ENCODE measurements at regions not wholly inside any gene's neighbourhood (a gene's known extent, or its start where the extent isn't known, plus 50 kb on each side); places are given as distances from the start of the nearest gene placed in this dataset.

DNA sequence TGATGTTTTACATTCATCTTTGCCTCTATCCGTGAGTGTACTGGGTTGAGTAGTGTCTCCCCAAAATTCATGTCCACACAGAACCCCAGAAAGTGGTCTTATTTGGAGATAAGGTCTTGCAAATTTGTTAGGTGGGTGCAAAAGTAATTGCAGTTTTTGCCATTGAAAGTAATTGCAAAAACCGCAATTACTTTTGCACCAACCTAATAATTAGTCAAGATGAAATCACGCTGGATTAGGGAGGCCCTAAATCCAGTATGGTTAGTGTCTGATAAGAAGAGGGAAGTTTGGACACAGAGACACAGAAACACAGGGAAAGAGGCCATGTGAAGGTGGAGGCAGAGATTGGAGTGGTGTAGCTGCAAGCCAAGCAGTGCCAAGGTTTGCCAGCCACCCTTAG, 57.8 kb upstream of the SPRED2 start:
- H3K79me2 ChIP-seq (ENCODE audit: insufficient read depth, low read length), result no peaks in the 10 kb centered on the region
- no peak overlapping the region for H3K4me2 ChIP-seq (ENCODE audit: low read depth, low read length, poor library complexity, severe bottlenecking)
- H3K9me3 ChIP-seq (ENCODE audit: insufficient read depth, low read depth, low read length), result no peaks in the 10 kb centered on the region
- 0 out of 2 replicates have a peak, but pooled peaks cover 3% of the 10 kb centered on the region for H3K9me2 ChIP-seq (replicated peaks; ENCODE audit: low read depth, low read length)
- no peak overlapping the region for H2AFZ ChIP-seq (ENCODE audit: low read length)
- no peak for TF ChIP-seq EZH2phosphoT487 (IDR thresholded peaks at IDR 0.05; ENCODE audit: borderline replicate concordance)
- TF ChIP-seq, protein P1, sequence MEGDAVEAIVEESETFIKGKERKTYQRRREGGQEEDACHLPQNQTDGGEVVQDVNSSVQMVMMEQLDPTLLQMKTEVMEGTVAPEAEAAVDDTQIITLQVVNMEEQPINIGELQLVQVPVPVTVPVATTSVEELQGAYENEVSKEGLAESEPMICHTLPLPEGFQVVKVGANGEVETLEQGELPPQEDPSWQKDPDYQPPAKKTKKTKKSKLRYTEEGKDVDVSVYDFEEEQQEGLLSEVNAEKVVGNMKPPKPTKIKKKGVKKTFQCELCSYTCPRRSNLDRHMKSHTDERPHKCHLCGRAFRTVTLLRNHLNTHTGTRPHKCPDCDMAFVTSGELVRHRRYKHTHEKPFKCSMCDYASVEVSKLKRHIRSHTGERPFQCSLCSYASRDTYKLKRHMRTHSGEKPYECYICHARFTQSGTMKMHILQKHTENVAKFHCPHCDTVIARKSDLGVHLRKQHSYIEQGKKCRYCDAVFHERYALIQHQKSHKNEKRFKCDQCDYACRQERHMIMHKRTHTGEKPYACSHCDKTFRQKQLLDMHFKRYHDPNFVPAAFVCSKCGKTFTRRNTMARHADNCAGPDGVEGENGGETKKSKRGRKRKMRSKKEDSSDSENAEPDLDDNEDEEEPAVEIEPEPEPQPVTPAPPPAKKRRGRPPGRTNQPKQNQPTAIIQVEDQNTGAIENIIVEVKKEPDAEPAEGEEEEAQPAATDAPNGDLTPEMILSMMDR (conservative IDR thresholded peaks at IDR 0.05; ENCODE audit: low read length), result no peak
- H3K27me3 ChIP-seq (ENCODE audit: insufficient read depth, low read length, poor library complexity, severe bottlenecking), result no peaks in the 10 kb centered on the region
- no peak overlapping the region for H3K9ac ChIP-seq (ENCODE audit: low read depth, low read length, poor library complexity, severe bottlenecking)
- no peaks in the 10 kb centered on the region for H3K36me3 ChIP-seq (ENCODE audit: insufficient read depth, low read length)
- H3F3A ChIP-seq (ENCODE audit: low read depth), result no peaks in the 10 kb centered on the region
- H4K20me1 ChIP-seq (ENCODE audit: insufficient read depth, low read length, poor library complexity, severe bottlenecking), result no peaks in the 10 kb centered on the region
- no peak overlapping the region for H3K4me3 ChIP-seq (ENCODE audit: low read length, poor library complexity, severe bottlenecking)
- H3K4me1 ChIP-seq (ENCODE audit: insufficient read depth, low read length, poor library complexity, severe bottlenecking), result no peaks in the 10 kb centered on the region

DNA sequence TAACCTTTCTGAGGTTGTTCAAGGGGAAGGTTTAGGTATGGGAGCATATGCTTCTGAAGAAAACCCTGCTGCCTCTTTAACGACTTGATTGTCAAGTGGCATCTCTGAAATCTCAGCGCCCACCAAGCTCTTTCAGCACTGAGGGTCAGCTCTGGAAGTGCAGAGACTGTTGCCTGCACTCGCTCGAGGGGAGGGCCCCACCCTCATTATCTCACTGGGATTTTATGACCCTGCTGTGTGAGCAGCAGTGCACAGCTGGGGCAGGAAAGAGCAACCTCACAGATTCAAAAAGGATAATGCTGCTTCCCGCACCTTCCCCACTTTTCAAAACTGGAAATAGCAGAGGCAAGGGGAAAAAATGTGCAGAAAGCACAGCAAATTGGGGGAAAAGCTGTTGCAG, 56.9 kb upstream of the SPRED2 start:
- no peaks in the 10 kb centered on the region for H3K27me3 ChIP-seq (ENCODE audit: insufficient read depth, low read length, poor library complexity, severe bottlenecking)
- no peaks in the 10 kb centered on the region for H3K4me1 ChIP-seq (ENCODE audit: insufficient read depth, low read length, poor library complexity, severe bottlenecking)
- no peak overlapping the region for H2AFZ ChIP-seq (ENCODE audit: low read length)
- no peak overlapping the region for H3K4me3 ChIP-seq (ENCODE audit: low read length, poor library complexity, severe bottlenecking)
- H3K9ac ChIP-seq (ENCODE audit: low read depth, low read length, poor library complexity, severe bottlenecking), result no peak overlapping the region
- TF ChIP-seq EZH2phosphoT487 (IDR thresholded peaks at IDR 0.05; ENCODE audit: borderline replicate concordance), result no peak
- TF ChIP-seq, protein P1 (conservative IDR thresholded peaks at IDR 0.05; ENCODE audit: low read length), result no peak
- H3F3A ChIP-seq (ENCODE audit: low read depth), result no peaks in the 10 kb centered on the region
- H3K79me2 ChIP-seq (ENCODE audit: insufficient read depth, low read length), result no peaks in the 10 kb centered on the region
- H3K4me2 ChIP-seq (ENCODE audit: low read depth, low read length, poor library complexity, severe bottlenecking), result no peak overlapping the region
- H4K20me1 ChIP-seq (ENCODE audit: insufficient read depth, low read length, poor library complexity, severe bottlenecking), result no peaks in the 10 kb centered on the region
- H3K36me3 ChIP-seq (ENCODE audit: insufficient read depth, low read length), result no peaks in the 10 kb centered on the region
- H3K9me3 ChIP-seq (ENCODE audit: insufficient read depth, low read depth, low read length), result no peaks in the 10 kb centered on the region
- no peaks in the 10 kb centered on the region for H3K9me2 ChIP-seq (replicated peaks; ENCODE audit: low read depth, low read length)

DNA sequence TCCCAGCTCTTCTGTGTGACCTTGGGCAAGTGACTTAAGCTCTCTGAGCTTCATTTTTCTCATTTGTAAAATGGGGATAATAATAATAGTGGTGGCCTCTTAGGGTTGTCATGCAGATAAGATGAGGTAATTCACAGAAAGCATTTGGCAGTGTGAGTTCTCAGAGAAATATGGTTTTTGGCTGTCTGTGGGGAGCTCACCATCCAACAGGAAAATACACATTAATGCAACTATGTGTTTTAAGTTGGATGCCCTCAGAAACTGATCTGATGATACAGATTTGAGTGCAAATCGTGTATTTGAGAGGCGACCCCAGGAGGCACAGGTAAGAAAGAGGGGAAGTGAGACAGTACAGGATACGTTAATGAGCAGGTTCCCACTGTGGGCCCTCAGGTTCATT, 56.1 kb upstream of the SPRED2 start:
- Histone ChIP-seq H4K20me1 (ENCODE audit: insufficient read depth, low read length, poor library complexity, severe bottlenecking) (no peaks in the 10 kb centered on the region), H3K36me3 (ENCODE audit: insufficient read depth, low read length) (no peaks in the 10 kb centered on the region), H3K79me2 (ENCODE audit: insufficient read depth, low read length) (no peaks in the 10 kb centered on the region), H3F3A (ENCODE audit: low read depth) (no peaks in the 10 kb centered on the region), H3K9me3 (ENCODE audit: insufficient read depth, low read depth, low read length) (no peaks in the 10 kb centered on the region), H3K4me3 (ENCODE audit: low read length, poor library complexity, severe bottlenecking) (no peak overlapping the region), H3K4me1 (ENCODE audit: insufficient read depth, low read length, poor library complexity, severe bottlenecking) (no peaks in the 10 kb centered on the region), H3K4me2 (ENCODE audit: low read depth, low read length, poor library complexity, severe bottlenecking) (no peak overlapping the region), H2AFZ (ENCODE audit: low read length) (no peak overlapping the region), H3K9me2 (replicated peaks; ENCODE audit: low read depth, low read length) (no peaks in the 10 kb centered on the region), H3K27me3 (ENCODE audit: insufficient read depth, low read length, poor library complexity, severe bottlenecking) (no peaks in the 10 kb centered on the region), H3K9ac (ENCODE audit: low read depth, low read length, poor library complexity, severe bottlenecking) (no peak overlapping the region)
- TF ChIP-seq, protein P1 (conservative IDR thresholded peaks at IDR 0.05; ENCODE audit: low read length), result no peak
- TF ChIP-seq EZH2phosphoT487 (IDR thresholded peaks at IDR 0.05; ENCODE audit: borderline replicate concordance), result no peak

Measured in Loucy (cell line).